Fibroblast of lung (primary cell): ENCODE measurements at regions not wholly inside any gene's neighbourhood (a gene's known extent, or its start where the extent isn't known, plus 50 kb on each side); places are given as distances from the start of the nearest gene placed in this dataset.

Source experiments
- DNase-seq, 2 donors: peaks; one replicate each; pipeline versions ENCODE4 v3.0.0 to v3.0.0-alpha.2; 2010; ENCODE audit warnings: low read depth in 2 of 2
- H2AFZ ChIP-seq: 2 replicates; pipeline ENCODE4 v1.5.1; 2012; ENCODE audit warnings: low read length, control low read depth, inconsistent platforms
- H3K27ac ChIP-seq: 2 replicates; pipeline ENCODE4 v1.5.1; 2011; ENCODE audit warnings: low read length, control low read depth; ENCODE audit not compliant: insufficient read depth
- H3K27me3 ChIP-seq: 2 replicates; pipeline ENCODE4 v1.5.1; 2011; ENCODE audit warnings: mild to moderate bottlenecking, low read length; ENCODE audit not compliant: control insufficient read depth, insufficient read depth
- H3K36me3 ChIP-seq: 2 replicates; pipeline ENCODE4 v1.5.1; 2011; ENCODE audit warnings: low read length; ENCODE audit not compliant: control insufficient read depth, insufficient read depth
- H3K4me1 ChIP-seq: 2 replicates; pipeline ENCODE4 v1.5.1; 2011; ENCODE audit warnings: low read length; ENCODE audit not compliant: control insufficient read depth, insufficient read depth; ENCODE audit errors: extremely low read depth
- H3K4me2 ChIP-seq: 2 replicates; pipeline ENCODE4 v1.5.1; 2011; ENCODE audit warnings: low read length, control low read depth; ENCODE audit not compliant: insufficient read depth; ENCODE audit errors: extremely low read depth
- H3K4me3 ChIP-seq, 4 experiments: fragments of 200-600 bp in 1 of 4; sonication (generic) in 1 of 4; replicated peaks in 1 of 4; 2 replicates each; pipeline ENCODE4 v1.5.1; 2011 to 2016; ENCODE audit warnings: low read length in 4 of 4, low read depth in 3 of 4, mild to moderate bottlenecking in 3 of 4, control low read depth in 2 of 4, inconsistent platforms in 1 of 4, mixed read lengths in 1 of 4; ENCODE audit not compliant: insufficient read depth in 1 of 4; ENCODE audit errors: control extremely low read depth in 1 of 4
- H3K79me2 ChIP-seq: 2 replicates; pipeline ENCODE4 v1.5.1; 2012; ENCODE audit warnings: mild to moderate bottlenecking, low read length, inconsistent platforms; ENCODE audit not compliant: control insufficient read depth, insufficient read depth
- H3K9ac ChIP-seq: 2 replicates; pipeline ENCODE4 v1.5.1; 2011; ENCODE audit warnings: mild to moderate bottlenecking, low read length, control low read depth; ENCODE audit not compliant: insufficient read depth
- H3K9me3 ChIP-seq: 2 replicates; pipeline ENCODE4 v1.5.1; 2012; ENCODE audit warnings: low read depth, low read length; ENCODE audit not compliant: control insufficient read depth, insufficient read depth
- H4K20me1 ChIP-seq: 2 replicates; pipeline ENCODE4 v1.5.1; 2011; ENCODE audit warnings: low read length; ENCODE audit not compliant: control insufficient read depth, insufficient read depth; ENCODE audit errors: extremely low read depth
- EZH2 ChIP-seq: IDR thresholded peaks from 2 replicates; pipeline ENCODE4 v1.5.1; 2012; ENCODE audit warnings: low read length, control low read depth, mild to moderate bottlenecking; ENCODE audit errors: missing control alignments
- TF ChIP-seq, protein P1 (sequence below), 2 donors: IDR thresholded peaks in 1 of 2; conservative IDR thresholded peaks in 1 of 2; 1 replicate in 1 of 2; 2 replicates in 1 of 2; pipeline ENCODE4 v1.5.1; 2011 to 2012; ENCODE audit warnings: low read length in 2 of 2, control low read depth in 1 of 2, inconsistent platforms in 1 of 2, low read depth in 1 of 2, mild to moderate bottlenecking in 1 of 2

DNA sequence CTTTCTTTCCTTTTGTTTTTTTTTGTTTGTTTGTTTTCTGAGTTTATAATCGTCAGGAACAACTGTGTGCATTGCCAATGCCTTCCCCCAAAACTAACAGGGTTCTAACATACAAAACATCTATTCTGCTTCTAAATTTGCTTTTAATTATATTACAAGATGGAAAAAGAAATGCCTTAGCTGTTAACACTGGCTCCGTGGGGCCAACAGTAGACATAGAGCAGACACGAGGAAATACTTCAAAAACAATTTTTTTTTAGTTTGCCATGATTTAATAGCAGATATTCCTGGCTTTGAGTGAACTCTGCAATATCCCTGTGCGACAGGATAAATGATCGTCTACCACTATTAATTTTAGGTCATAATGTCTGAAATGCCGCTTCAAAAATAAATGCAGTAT, 153.3 kb upstream of the HNRNPA3 start:
- Histone ChIP-seq H3K4me2 (no peak overlapping the region), H3K27ac (no peak overlapping the region), H2AFZ (no peak overlapping the region), H3K9me3 (no peaks in the 10 kb centered on the region), H3K4me1 (no peaks in the 10 kb centered on the region), H3K27me3 (no peaks in the 10 kb centered on the region), H3K79me2 (no peaks in the 10 kb centered on the region), H3K4me3 (no peak overlapping the region), H3K36me3 (no peaks in the 10 kb centered on the region), H4K20me1 (no peaks in the 10 kb centered on the region), H3K9ac (no peak overlapping the region)
- TF ChIP-seq EZH2 = no peak
- TF ChIP-seq, protein P1, sequence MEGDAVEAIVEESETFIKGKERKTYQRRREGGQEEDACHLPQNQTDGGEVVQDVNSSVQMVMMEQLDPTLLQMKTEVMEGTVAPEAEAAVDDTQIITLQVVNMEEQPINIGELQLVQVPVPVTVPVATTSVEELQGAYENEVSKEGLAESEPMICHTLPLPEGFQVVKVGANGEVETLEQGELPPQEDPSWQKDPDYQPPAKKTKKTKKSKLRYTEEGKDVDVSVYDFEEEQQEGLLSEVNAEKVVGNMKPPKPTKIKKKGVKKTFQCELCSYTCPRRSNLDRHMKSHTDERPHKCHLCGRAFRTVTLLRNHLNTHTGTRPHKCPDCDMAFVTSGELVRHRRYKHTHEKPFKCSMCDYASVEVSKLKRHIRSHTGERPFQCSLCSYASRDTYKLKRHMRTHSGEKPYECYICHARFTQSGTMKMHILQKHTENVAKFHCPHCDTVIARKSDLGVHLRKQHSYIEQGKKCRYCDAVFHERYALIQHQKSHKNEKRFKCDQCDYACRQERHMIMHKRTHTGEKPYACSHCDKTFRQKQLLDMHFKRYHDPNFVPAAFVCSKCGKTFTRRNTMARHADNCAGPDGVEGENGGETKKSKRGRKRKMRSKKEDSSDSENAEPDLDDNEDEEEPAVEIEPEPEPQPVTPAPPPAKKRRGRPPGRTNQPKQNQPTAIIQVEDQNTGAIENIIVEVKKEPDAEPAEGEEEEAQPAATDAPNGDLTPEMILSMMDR (conservative IDR thresholded peaks at IDR 0.05 in 1 of 2, IDR thresholded peaks at IDR 0.05 in 1 of 2; ENCODE audit: low read depth in 1 of 2, low read length in 2 of 2) = no peak
- DNase-seq = no peak

DNA sequence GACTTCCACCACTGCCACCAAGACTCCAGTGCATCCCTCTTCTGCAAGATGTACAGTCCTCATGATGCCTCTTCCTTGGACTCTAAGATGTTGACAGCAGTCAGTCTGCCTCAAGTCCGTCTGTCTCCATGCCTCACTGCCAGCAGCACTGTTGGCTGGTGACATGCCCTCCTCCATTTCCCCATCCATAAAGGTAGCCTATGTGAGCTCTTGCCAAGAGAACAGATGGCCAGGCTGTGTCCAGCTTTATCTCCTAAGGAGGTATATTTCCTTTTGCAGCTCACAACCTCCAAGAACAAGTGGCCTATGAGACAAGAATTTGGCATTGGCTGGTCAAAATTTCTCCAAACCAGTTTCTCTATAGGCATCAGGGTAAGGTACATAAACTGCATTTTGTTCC, 149.3 kb upstream of the HNRNPA3 start:
- H3K4me2 ChIP-seq = no peak overlapping the region

DNA sequence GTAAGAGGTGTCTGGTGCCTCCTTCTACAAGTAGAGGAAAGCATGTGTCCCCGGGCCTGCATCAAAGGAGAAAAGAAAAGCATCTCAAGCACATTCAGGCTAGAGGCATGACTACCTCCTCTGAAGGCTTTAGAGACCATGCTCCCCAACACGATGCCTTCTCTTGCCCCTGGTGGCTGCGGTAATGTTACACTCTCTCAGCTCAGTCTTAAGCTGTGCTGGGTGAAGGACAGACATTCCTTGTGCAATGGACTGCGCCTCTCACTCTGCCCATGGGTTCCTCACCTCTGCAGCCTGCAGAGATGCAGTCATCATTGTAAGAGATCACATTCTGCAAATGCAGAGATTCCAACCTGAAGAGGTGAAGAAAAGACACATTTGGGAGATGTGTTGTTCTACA, 148.2 kb upstream of the HNRNPA3 start:
- Histone ChIP-seq H3K27me3 (no peaks in the 10 kb centered on the region), H3K79me2 (no peaks in the 10 kb centered on the region), H4K20me1 (no peaks in the 10 kb centered on the region), H3K4me1 (no peaks in the 10 kb centered on the region), H3K27ac (no peak overlapping the region), H3K9ac (no peak overlapping the region), H3K9me3 (no peaks in the 10 kb centered on the region), H3K4me2 (no peak overlapping the region), H3K36me3 (no peaks in the 10 kb centered on the region), H3K4me3 (no peak overlapping the region), H2AFZ (no peak overlapping the region)
- no peak for TF ChIP-seq EZH2
- TF ChIP-seq, protein P1 (conservative IDR thresholded peaks at IDR 0.05 in 1 of 2, IDR thresholded peaks at IDR 0.05 in 1 of 2; ENCODE audit: low read depth in 1 of 2, low read length in 2 of 2) = no peak
- no peak for DNase-seq

More for the DNA sequence above, 149.3 kb upstream of the HNRNPA3 start:
- TF ChIP-seq, protein P1 (conservative IDR thresholded peaks at IDR 0.05 in 1 of 2, IDR thresholded peaks at IDR 0.05 in 1 of 2; ENCODE audit: low read depth in 1 of 2, low read length in 2 of 2) = no peak
- no peak for TF ChIP-seq EZH2
- Histone ChIP-seq H3K9ac (no peak overlapping the region), H3K27ac (no peak overlapping the region), H3K36me3 (no peaks in the 10 kb centered on the region), H2AFZ (no peak overlapping the region), H3K79me2 (no peaks in the 10 kb centered on the region), H3K27me3 (no peaks in the 10 kb centered on the region), H3K4me1 (no peaks in the 10 kb centered on the region), H3K9me3 (no peaks in the 10 kb centered on the region), H4K20me1 (no peaks in the 10 kb centered on the region), H3K4me3 (no peak overlapping the region)
- no peak for DNase-seq
